A673 (cell line): ENCODE measurements at regions not wholly inside any gene's neighbourhood (a gene's known extent, or its start where the extent isn't known, plus 50 kb on each side); places are given as distances from the start of the nearest gene placed in this dataset.

Source experiments
- CTCF ChIP-seq: fragments of 300-800, 200-600 bp; sonication (generic); conservative IDR thresholded peaks from 2 replicates; pipeline ENCODE4 v1.5.1; 2017; ENCODE audit warnings: low read depth, mild to moderate bottlenecking, antibody characterized with exemption, low read length, moderate library complexity, mixed read lengths
- EZH2 ChIP-seq: fragments of 200-600 bp; sonication (generic); IDR thresholded peaks from 2 replicates; pipeline ENCODE4 v1.6.1; 2017; ENCODE audit warnings: borderline replicate concordance, low read depth, mild to moderate bottlenecking, mixed read lengths, antibody characterized with exemption, low read length; ENCODE audit not compliant: poor library complexity, severe bottlenecking

GRCh38 chr2:157032017-157032416, 225.5 kb upstream of the GALNT5 start:
- TF ChIP-seq CTCF (no peak), EZH2 (no peak)
